Activated naive CD8-positive, alpha-beta T cell treated with anti-CD3 and anti-CD28 coated beads for 36 hours (primary cell): ENCODE measurements at regions not wholly inside any gene's neighbourhood (a gene's known extent, or its start where the extent isn't known, plus 50 kb on each side); places are given as distances from the start of the nearest gene placed in this dataset.
"Not testable (repeated sequence)": the region's sequence is repeated elsewhere in the genome, so short reads cannot be mapped to it uniquely, and the experiment has no call there.

Experiments used
- DNase-seq: peaks from one replicate; pipeline ENCODE4 v3.0.0; 2021
- H3K27ac Mint-ChIP-seq: one replicate; pipeline ENCODE4 v1.8.0; 2022; ENCODE audit warnings: mild to moderate bottlenecking, moderate library complexity, mixed read lengths
- H3K27me3 Mint-ChIP-seq: one replicate; pipeline ENCODE4 v1.8.0; 2022; ENCODE audit warnings: mild to moderate bottlenecking, mixed read lengths
- H3K36me3 Mint-ChIP-seq: one replicate; pipeline ENCODE4 v1.8.0; 2021; ENCODE audit warnings: mild to moderate bottlenecking, mixed read lengths
- H3K4me1 Mint-ChIP-seq: one replicate; pipeline ENCODE4 v1.8.0; 2021; ENCODE audit warnings: mixed read lengths
- H3K4me3 Mint-ChIP-seq: one replicate; pipeline ENCODE4 v1.8.0; 2022; ENCODE audit warnings: mild to moderate bottlenecking, moderate library complexity, mixed read lengths
- H3K9me3 Mint-ChIP-seq: one replicate; pipeline ENCODE4 v1.8.0; 2022; ENCODE audit warnings: mixed read lengths

DNA sequence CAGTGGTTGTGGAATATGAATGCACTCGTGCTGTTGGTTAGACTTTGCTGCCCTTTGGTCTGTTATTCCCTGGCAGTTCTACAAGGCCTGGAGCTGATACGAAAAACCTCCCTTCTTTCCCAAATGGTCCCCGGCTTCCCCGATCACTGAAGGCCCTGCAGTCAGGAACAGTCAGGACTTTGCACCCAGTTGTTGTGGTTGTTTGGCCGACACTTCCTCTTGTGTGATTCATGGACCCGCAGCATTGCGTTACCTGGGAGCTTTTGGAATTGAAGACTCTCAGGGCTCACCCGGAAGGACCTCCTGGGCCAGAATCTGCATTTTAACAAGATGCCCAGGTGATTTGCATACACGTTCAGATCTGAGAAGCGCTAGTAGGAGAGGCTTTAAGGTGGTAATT lies 106.8 kb upstream of the ZNF195 start:
- not testable (repeated sequence) for H3K4me3 Mint-ChIP-seq, DNase-seq, H3K4me1 Mint-ChIP-seq, H3K9me3 Mint-ChIP-seq, H3K27ac Mint-ChIP-seq, H3K27me3 Mint-ChIP-seq, H3K36me3 Mint-ChIP-seq

DNA sequence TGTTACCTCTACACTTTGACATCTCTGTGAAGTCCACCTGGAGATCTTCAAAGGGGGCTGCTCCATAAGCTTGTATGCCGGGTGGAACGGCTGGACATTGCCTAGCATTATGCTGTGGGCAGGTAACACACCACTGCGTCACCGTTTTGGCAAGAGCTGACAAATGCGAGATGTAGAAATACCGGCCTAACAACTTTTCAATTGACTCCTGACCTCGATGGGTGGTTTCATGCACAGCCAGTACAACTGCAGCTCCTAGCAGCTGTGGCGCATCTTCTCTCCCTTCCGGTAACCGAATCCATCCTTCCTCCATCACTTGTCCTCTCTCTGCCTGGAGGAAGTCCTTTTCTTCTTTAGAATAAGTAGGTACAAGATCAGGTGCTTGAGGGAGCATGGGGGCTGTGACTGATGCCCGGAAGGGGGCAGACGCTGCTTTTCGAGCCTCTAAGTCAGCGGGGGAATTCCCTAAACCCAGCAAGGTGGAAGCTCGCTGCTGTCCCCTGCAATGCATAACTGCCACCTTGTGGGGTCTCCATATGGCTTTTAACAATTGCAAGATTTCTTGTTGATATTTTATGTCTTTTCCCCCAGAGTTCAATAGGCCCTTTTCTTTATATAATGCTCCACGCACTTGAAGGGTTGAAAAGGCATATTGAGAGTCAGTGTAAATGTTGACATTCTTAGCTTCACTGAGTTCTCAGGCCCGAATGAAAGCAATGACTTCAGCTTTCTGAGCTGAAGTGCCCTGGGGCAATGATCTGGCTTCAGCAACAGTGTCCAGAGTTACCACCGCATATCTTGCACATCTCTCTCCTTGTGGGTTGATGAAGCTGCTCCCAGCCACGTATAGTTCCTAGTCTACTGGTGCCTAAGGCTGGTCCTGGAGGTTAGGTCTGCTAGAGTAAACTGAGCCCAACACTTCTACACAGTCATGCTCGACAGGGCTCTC lies 98.3 kb upstream of the ZNF195 start:
- not testable (repeated sequence) for DNase-seq, H3K27me3 Mint-ChIP-seq, H3K4me3 Mint-ChIP-seq, H3K27ac Mint-ChIP-seq, H3K9me3 Mint-ChIP-seq, H3K36me3 Mint-ChIP-seq, H3K4me1 Mint-ChIP-seq

DNA sequence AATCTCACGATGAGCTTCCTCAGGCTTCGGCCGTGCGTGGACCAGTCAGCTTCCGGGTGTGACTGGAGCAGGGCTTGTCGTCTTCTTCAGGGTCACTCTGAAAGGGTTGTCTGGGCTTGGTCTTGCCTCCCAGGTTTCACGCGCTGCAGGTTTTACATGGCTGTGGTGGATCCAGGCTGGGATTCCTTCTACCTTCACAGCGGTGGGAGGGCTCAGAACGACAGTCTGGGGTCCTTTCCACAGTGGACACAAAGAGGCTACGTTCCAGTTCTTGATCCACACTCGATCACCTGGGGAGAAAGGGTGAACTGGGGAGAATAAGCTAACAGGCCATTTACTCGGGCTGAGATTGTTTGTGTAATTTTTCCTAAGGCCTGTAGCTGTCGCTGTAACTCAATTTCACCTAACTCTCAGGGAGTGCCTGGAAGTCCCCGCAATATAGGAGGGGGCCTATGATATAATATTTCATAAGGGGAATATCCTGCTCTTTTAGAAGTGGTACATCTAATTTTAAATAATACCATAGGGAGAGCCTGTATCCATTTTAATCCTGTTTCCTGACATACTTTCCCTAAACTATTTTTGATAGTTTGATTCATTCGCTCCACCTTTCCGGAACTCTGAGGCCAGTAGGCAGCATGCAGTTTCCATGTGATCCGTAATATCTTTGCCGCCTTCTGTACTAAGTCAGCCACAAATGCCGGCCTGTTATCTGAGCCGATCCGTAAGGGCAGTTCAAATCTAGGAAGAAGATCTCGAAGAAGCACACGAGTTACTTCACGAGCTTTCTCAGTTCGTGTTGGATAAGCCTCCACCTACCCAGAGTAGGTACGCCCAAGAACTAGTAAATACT lies 97.4 kb upstream of the ZNF195 start:
- H3K4me1 Mint-ChIP-seq, H3K27ac Mint-ChIP-seq, H3K4me3 Mint-ChIP-seq, H3K27me3 Mint-ChIP-seq, DNase-seq, H3K9me3 Mint-ChIP-seq, H3K36me3 Mint-ChIP-seq: not testable (repeated sequence)

DNA sequence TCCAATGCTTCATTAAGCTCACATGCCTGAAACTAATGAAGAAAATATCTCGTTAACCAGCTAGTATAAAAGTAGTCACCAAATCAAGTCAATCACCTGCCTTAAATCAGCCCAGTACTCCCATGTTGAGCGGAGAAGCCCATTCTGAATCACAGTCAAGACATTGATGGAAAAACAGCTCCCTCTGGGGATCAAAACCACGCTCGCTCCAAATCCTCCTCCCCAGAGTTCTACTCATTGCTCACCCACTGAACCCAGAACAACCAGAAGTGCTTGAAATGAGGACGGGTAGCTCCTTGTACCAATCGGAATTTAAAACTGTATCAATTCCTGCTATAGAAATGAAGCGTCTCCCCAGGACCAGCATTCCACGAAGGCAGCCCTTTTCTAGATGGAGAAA lies 90.0 kb upstream of the ZNF195 start:
- not testable (repeated sequence) for DNase-seq, H3K9me3 Mint-ChIP-seq

DNA sequence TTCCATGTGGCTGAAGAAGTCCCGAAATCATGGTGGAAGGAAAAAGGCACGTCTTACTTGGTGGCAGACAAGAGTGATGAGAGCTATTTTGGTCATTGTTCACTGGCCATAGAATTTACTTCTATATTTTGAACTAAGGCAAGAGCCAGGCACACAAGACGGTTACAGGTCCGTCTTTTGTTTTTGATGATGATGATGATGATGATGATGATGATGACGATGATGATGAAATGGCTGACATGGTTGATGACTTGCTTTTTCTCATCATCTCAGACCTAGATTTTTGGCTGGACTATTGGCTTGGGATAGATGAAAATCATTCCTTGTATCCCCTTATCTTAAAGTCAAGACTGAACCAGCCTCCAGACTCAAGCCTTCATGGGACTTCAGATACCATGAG lies 88.7 kb upstream of the ZNF195 start:
- not testable (repeated sequence) for H3K4me3 Mint-ChIP-seq, H3K9me3 Mint-ChIP-seq, H3K27me3 Mint-ChIP-seq, H3K36me3 Mint-ChIP-seq, H3K27ac Mint-ChIP-seq, H3K4me1 Mint-ChIP-seq, DNase-seq

More for the DNA sequence above, 90.0 kb upstream of the ZNF195 start:
- not testable (repeated sequence) for H3K27ac Mint-ChIP-seq, H3K4me1 Mint-ChIP-seq, H3K36me3 Mint-ChIP-seq, H3K4me3 Mint-ChIP-seq, H3K27me3 Mint-ChIP-seq

DNA sequence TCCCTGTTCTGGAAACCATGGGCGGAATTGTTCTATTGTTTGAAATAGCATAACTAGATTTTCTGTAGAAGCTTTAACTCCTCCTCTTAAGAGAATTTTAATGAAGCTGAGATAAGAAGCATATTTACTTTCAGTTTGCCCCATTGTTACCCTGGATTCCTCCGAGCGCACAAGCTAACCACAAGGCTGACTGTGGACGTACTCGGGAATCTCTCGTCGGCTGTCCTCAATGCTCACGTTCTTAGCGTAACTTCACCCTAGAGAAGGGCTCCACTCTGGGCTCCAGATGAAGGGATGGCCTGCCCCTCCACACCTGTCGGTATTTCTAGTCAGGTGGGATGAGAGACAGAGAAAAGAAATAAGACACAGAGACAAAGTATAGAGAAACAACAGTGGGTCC lies 76.7 kb upstream of the ZNF195 start:
- not testable (repeated sequence) for H3K4me1 Mint-ChIP-seq, H3K27ac Mint-ChIP-seq, H3K36me3 Mint-ChIP-seq, DNase-seq, H3K9me3 Mint-ChIP-seq
- H3K27me3 Mint-ChIP-seq, result peaks cover 30% of the 10 kb centered on the region
- peak overlapping the region; percentile 47 for H3K4me3 Mint-ChIP-seq

DNA sequence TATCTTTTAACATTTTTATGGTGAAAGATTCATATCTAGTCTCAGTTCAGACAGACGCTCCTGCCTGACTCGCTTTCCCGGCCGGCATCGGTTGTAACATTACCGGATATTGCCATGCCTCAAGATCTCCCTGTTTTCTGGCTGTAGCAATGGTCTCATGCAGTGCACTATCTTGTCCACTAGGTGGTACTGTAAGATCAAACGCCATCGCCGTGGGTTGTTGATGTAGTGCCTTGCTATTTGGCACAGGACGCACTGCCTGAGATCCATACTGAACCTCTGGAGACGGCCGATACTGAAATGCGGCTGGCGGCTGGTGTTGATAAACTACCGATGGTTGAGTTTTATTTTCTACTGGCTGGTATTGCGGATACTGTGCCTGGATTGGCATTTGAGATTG lies 75.9 kb upstream of the ZNF195 start:
- H3K9me3 Mint-ChIP-seq, H3K36me3 Mint-ChIP-seq, H3K4me1 Mint-ChIP-seq, H3K27ac Mint-ChIP-seq: not testable (repeated sequence)
- peak; percentile 44 for DNase-seq
- peak overlapping the region; percentile 18 for H3K4me3 Mint-ChIP-seq
- H3K27me3 Mint-ChIP-seq, result peaks cover 24% of the 10 kb centered on the region

DNA sequence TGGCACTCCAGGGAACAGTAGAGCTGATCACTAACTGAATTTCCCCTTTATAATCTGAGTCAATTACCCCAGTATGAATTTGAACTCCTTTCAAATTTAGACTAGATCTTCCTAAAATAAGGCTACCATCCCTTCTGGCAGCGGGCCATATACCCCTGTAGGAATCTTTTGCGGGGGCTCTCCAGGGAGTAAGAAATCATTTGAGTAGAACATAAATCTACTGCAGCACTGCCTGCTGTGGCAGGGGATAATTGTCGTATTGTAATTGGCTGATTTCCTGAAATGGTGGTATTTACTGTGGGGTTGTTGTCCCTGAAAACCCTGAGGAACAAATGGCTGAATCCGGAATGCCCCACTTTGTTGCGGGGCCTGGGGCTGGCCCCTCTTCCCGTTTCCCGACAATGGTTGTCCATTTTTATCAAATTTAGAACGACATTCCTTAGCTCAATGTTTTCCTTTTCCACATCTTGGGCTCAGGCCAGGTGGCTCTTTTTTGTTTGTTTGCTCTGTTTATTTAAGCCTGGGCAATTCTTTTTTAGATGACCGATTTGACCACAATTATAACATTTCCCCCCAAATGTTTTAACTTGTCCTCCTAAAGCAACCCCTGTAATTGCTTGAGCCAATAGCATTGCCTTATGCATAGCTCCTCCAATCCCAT lies 74.8 kb upstream of the ZNF195 start:
- not testable (repeated sequence) for H3K4me1 Mint-ChIP-seq, H3K4me3 Mint-ChIP-seq, H3K9me3 Mint-ChIP-seq, H3K36me3 Mint-ChIP-seq, DNase-seq, H3K27ac Mint-ChIP-seq
- H3K27me3 Mint-ChIP-seq, result peaks cover 24% of the 10 kb centered on the region

DNA sequence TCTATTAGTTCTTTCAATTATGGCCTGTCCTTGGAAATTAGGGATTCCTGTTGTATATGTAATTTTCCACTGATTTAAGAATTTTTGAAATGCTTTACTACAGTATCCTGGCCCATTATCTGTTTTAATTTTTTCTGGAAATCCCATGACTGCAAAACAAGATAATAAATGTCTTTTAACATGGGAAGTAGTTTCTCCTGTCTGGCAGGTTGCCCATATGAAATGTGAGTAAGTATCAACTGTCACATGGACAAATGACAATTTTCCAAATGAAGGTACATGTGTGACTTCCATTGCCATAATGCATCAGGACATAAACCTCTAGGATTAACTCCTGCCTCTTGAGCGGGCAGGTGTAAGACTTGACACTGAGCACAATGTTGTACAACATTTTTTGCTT lies 71.9 kb upstream of the ZNF195 start:
- not testable (repeated sequence) for H3K9me3 Mint-ChIP-seq, H3K4me3 Mint-ChIP-seq, H3K36me3 Mint-ChIP-seq, H3K4me1 Mint-ChIP-seq, DNase-seq, H3K27ac Mint-ChIP-seq
- H3K27me3 Mint-ChIP-seq, result peaks cover 17% of the 10 kb centered on the region

DNA sequence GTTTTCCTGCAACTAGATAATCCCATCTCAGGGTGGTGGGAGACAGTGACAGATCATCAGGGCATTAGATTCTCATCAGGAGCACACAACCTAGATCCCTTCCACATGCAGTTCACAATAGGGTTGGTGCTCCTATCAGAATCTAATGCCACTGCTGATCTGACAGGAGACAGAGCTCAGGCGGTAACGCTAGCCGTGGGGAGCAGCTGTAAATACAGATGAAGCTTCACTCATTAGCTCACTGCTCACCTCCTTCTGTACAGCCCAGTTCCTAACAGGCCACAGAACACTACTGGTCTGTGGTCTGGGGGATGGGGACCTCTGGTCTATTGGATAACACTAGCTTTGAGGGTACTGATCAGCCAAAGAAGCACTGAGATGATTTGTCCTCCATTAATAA lies 66.6 kb upstream of the ZNF195 start:
- not testable (repeated sequence) for H3K4me1 Mint-ChIP-seq, H3K4me3 Mint-ChIP-seq, H3K36me3 Mint-ChIP-seq, H3K27ac Mint-ChIP-seq, H3K9me3 Mint-ChIP-seq, DNase-seq
- H3K27me3 Mint-ChIP-seq, result peaks cover 21% of the 10 kb centered on the region

DNA sequence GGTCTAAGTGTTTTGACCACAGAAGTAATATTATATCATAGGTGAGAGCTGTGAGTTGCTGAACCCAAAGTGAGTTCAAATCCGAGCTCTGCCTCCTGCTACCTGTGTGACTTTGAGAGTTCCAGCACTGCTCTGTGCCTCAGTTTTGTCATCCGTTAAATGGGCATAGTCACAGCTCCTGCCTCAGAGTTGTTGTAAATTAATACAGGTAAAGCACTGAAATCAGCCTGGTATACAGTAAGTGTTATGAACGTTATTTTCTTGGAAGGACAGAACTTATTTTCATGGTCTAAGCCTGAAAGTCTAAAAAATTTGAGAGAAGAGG lies 65.4 kb upstream of the ZNF195 start:
- not testable (repeated sequence) for H3K27ac Mint-ChIP-seq, H3K9me3 Mint-ChIP-seq, H3K4me1 Mint-ChIP-seq, H3K4me3 Mint-ChIP-seq, DNase-seq, H3K36me3 Mint-ChIP-seq
- H3K27me3 Mint-ChIP-seq, result peaks cover 29% of the 10 kb centered on the region

DNA sequence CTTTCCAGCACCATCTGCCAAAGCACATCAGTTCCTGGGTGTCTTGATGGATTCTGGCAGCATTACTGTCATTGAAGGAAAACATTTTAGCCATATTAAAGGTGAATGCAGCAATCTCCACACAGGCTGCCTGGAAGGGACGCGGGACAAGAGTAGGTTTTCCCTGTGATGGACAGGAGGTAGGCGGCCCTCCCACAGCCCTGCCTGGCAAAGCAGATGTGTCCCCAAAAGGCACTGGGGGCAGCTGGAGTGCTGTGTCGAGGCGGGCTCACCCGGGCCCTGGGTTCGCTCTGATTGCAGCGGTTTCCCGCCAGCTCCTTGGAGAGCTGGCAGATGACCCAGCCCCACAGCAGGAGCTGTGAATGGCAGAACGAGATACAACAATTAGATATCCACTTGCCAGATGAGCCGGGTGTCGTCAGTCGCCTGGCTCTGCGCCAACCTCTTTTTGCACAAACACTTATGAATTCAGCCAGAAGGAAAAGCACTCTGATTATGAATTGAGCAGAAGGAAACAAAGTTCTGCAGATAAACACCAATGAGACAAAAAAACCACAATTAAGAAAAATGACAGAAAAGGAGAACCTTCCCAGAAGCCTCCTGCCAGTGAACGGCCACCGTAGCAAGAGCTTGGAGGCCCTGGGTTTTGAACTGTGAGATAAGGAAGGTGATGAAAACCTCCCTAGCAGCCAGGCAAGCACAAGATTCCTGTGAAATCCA lies 64.9 kb upstream of the ZNF195 start:
- H3K4me3 Mint-ChIP-seq, DNase-seq, H3K9me3 Mint-ChIP-seq, H3K36me3 Mint-ChIP-seq, H3K27ac Mint-ChIP-seq, H3K4me1 Mint-ChIP-seq: not testable (repeated sequence)
- H3K27me3 Mint-ChIP-seq, result peaks cover 31% of the 10 kb centered on the region

DNA sequence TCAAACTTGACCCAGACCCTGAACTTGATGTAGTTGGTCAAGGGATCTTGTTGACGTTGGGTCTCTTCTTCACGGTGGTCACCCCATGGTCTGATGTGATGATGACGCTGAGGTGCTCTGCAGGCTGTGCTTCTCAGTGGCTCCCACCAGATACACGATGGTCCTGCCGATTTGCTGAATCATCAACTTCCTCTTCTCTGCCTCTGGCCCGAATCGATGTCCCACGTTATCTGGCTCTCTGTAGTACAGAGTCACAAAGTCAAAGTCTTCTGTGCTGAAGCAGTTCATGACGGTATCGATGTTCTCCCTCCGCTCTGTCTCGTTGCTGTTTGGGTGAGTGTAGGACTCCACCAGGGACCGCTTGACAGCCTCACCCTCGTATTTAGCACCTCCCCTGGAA lies 58.5 kb upstream of the ZNF195 start:
- peaks cover 14% of the 10 kb centered on the region for H3K27me3 Mint-ChIP-seq
- H3K36me3 Mint-ChIP-seq, H3K9me3 Mint-ChIP-seq, H3K4me3 Mint-ChIP-seq, H3K4me1 Mint-ChIP-seq, DNase-seq, H3K27ac Mint-ChIP-seq: not testable (repeated sequence)

DNA sequence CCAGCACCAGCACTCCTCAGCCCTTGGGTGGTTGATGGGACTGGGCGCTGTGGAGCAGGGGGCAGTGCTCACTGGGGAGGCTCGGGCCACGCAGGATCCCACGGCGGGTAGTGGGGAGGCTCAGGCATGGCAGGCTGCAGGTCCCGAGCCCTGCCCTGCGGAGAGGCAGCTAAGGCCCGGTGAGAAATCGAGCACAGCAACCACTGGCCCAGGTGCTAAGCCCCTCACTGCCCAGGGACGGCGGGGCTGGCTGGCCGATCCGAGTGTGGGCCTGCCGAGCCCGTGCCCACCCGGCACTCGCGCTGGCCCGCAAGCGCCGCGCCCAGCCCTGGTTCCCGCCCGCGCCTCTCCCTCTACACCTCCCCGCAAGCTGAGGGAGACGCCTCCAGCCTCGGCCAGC lies 56.0 kb upstream of the ZNF195 start:
- no peak for DNase-seq
- Mint-ChIP-seq H3K4me1 (no peaks in the 10 kb centered on the region), H3K4me3 (no peak overlapping the region), H3K27ac (no peak overlapping the region), H3K36me3 (no peaks in the 10 kb centered on the region), H3K9me3 (no peaks in the 10 kb centered on the region), H3K27me3 (peaks cover 16% of the 10 kb centered on the region)

DNA sequence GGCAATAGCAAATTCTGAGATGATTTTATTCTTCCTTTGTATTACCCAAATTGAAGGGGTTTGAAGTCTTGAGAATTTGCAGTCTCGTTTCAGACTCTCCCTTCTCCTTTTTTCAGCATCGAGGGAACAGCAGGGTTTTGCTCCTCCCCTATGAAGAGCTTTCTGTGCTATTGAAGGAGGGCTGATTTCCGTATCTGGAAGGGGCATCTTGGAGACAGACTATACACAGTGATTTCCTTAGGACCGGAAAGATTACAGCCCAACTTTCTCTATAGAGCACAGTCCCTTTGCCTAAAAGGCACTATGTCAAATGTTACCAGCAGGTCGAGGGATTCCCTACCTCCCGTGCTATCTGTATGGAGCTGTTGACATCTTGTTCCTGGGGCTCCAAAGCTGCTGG lies 50.2 kb upstream of the ZNF195 start:
- H3K9me3 Mint-ChIP-seq, DNase-seq, H3K36me3 Mint-ChIP-seq, H3K4me3 Mint-ChIP-seq, H3K27ac Mint-ChIP-seq, H3K4me1 Mint-ChIP-seq: not testable (repeated sequence)
- H3K27me3 Mint-ChIP-seq, result peaks cover 35% of the 10 kb centered on the region
